HG03439 (cell line): ENCODE measurements at regions not wholly inside any gene's neighbourhood (a gene's known extent, or its start where the extent isn't known, plus 50 kb on each side); places are given as distances from the start of the nearest gene placed in this dataset.
"Not testable (repeated sequence)": the region's sequence is repeated elsewhere in the genome, so short reads cannot be mapped to it uniquely, and the experiment has no call there.

Experiments used
- ATAC-seq: cut with Tn5 transposase; IDR thresholded peaks from one replicate; pipeline ENCODE4 v1.9.1; 2021; ENCODE audit warnings: mild to moderate bottlenecking, moderate library complexity; ENCODE audit not compliant: unreplicated experiment

- ATAC-seq, result peak; percentile 86
Measured at GRCh38 chr4:147139455-147140198, 194.0 kb upstream of the TTC29 start.

- ATAC-seq, result no peak
Measured at GRCh38 chr4:147151763-147152162, 206.1 kb upstream of the TTC29 start.

- no peak for ATAC-seq
Measured at GRCh38 chr4:147157860-147158701, 212.4 kb upstream of the TTC29 start.

- peak; percentile 79 for ATAC-seq
Measured at GRCh38 chr4:147160908-147161513, 215.3 kb upstream of the TTC29 start.

- ATAC-seq, result no peak
Measured at GRCh38 chr4:147163311-147163710, 217.6 kb upstream of the TTC29 start.

GRCh38 chr4:147168200-147168599 lies 222.5 kb upstream of the TTC29 start:
- not testable (repeated sequence) for ATAC-seq

GRCh38 chr4:147173322-147173721 lies 227.7 kb upstream of the TTC29 start:
- ATAC-seq, result no peak

- ATAC-seq, result no peak
Measured at GRCh38 chr4:147173797-147174432, 228.3 kb upstream of the TTC29 start.

- ATAC-seq, result no peak
Measured at GRCh38 chr4:147174591-147174990, 228.9 kb upstream of the TTC29 start.

- no peak for ATAC-seq
Measured at GRCh38 chr4:147175460-147176025, 229.9 kb upstream of the TTC29 start.

- ATAC-seq, result no peak
Measured at GRCh38 chr4:147182041-147182440, 236.4 kb upstream of the TTC29 start.

- no peak for ATAC-seq
Measured at GRCh38 chr4:147192679-147193078, 247.0 kb upstream of the TTC29 start.

GRCh38 chr4:147194114-147194513 lies 248.4 kb upstream of the TTC29 start:
- no peak for ATAC-seq

- no peak for ATAC-seq
Measured at GRCh38 chr4:147194604-147195003, 248.9 kb upstream of the TTC29 start.

GRCh38 chr4:147195386-147195785 lies 249.7 kb upstream of the TTC29 start:
- ATAC-seq, result no peak

- no peak for ATAC-seq
Measured at GRCh38 chr4:147198411-147199051, 252.9 kb upstream of the TTC29 start.

GRCh38 chr4:147201016-147201415 lies 255.4 kb upstream of the TTC29 start:
- ATAC-seq, result no peak

GRCh38 chr4:147206807-147207206 lies 261.1 kb upstream of the TTC29 start:
- no peak for ATAC-seq

GRCh38 chr4:147207911-147208310 lies 262.2 kb upstream of the TTC29 start:
- no peak for ATAC-seq

- ATAC-seq, result no peak
Measured at GRCh38 chr4:147217655-147218054, 263.2 kb upstream of the EDNRA start.
